ENCODE measurements at regions not wholly inside any gene's neighbourhood (a gene's known extent, or its start where the extent isn't known, plus 50 kb on each side); places are given as distances from the start of the nearest gene placed in this dataset.

- Histone ChIP-seq H2AFZ (ENCODE audit: low read length) (no peak overlapping the region), H3F3A (ENCODE audit: low read depth) (no peaks in the 10 kb centered on the region), H3K4me2 (ENCODE audit: low read depth, low read length, poor library complexity, severe bottlenecking) (no peak overlapping the region), H3K4me1 (ENCODE audit: insufficient read depth, low read length, poor library complexity, severe bottlenecking) (no peaks in the 10 kb centered on the region), H3K9me3 (ENCODE audit: insufficient read depth, low read depth, low read length) (no peaks in the 10 kb centered on the region), H4K20me1 (ENCODE audit: insufficient read depth, low read length, poor library complexity, severe bottlenecking) (no peaks in the 10 kb centered on the region), H3K27me3 (ENCODE audit: insufficient read depth, low read length, poor library complexity, severe bottlenecking) (no peaks in the 10 kb centered on the region), H3K9me2 (replicated peaks; ENCODE audit: low read depth, low read length) (no peaks in the 10 kb centered on the region), H3K4me3 (ENCODE audit: low read length, poor library complexity, severe bottlenecking) (no peak overlapping the region), H3K9ac (ENCODE audit: low read depth, low read length, poor library complexity, severe bottlenecking) (no peak overlapping the region), H3K36me3 (ENCODE audit: insufficient read depth, low read length) (no peaks in the 10 kb centered on the region), H3K79me2 (ENCODE audit: insufficient read depth, low read length) (no peaks in the 10 kb centered on the region)
- TF ChIP-seq, protein P1, sequence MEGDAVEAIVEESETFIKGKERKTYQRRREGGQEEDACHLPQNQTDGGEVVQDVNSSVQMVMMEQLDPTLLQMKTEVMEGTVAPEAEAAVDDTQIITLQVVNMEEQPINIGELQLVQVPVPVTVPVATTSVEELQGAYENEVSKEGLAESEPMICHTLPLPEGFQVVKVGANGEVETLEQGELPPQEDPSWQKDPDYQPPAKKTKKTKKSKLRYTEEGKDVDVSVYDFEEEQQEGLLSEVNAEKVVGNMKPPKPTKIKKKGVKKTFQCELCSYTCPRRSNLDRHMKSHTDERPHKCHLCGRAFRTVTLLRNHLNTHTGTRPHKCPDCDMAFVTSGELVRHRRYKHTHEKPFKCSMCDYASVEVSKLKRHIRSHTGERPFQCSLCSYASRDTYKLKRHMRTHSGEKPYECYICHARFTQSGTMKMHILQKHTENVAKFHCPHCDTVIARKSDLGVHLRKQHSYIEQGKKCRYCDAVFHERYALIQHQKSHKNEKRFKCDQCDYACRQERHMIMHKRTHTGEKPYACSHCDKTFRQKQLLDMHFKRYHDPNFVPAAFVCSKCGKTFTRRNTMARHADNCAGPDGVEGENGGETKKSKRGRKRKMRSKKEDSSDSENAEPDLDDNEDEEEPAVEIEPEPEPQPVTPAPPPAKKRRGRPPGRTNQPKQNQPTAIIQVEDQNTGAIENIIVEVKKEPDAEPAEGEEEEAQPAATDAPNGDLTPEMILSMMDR (conservative IDR thresholded peaks at IDR 0.05; ENCODE audit: low read length), result no peak
- no peak for TF ChIP-seq EZH2phosphoT487 (IDR thresholded peaks at IDR 0.05; ENCODE audit: borderline replicate concordance)
These were observed 145.1 kb upstream of the CTTNBP2NL start for GRCh38 chr1:112250892-112251291.

- H3K27me3 ChIP-seq (ENCODE audit: insufficient read depth, low read length, poor library complexity, severe bottlenecking), result no peaks in the 10 kb centered on the region
- H4K20me1 ChIP-seq (ENCODE audit: insufficient read depth, low read length, poor library complexity, severe bottlenecking), result no peaks in the 10 kb centered on the region
- no peaks in the 10 kb centered on the region for H3K79me2 ChIP-seq (ENCODE audit: insufficient read depth, low read length)
- TF ChIP-seq EZH2phosphoT487 (IDR thresholded peaks at IDR 0.05; ENCODE audit: borderline replicate concordance), result no peak
- TF ChIP-seq, protein P1 (conservative IDR thresholded peaks at IDR 0.05; ENCODE audit: low read length), result no peak
- H3K9ac ChIP-seq (ENCODE audit: low read depth, low read length, poor library complexity, severe bottlenecking), result no peak overlapping the region
- no peaks in the 10 kb centered on the region for H3K9me3 ChIP-seq (ENCODE audit: insufficient read depth, low read depth, low read length)
- no peak overlapping the region for H3K4me2 ChIP-seq (ENCODE audit: low read depth, low read length, poor library complexity, severe bottlenecking)
- no peaks in the 10 kb centered on the region for H3K9me2 ChIP-seq (replicated peaks; ENCODE audit: low read depth, low read length)
- H3F3A ChIP-seq (ENCODE audit: low read depth), result no peaks in the 10 kb centered on the region
- no peak overlapping the region for H2AFZ ChIP-seq (ENCODE audit: low read length)
- no peaks in the 10 kb centered on the region for H3K36me3 ChIP-seq (ENCODE audit: insufficient read depth, low read length)
- H3K4me3 ChIP-seq (ENCODE audit: low read length, poor library complexity, severe bottlenecking), result no peak overlapping the region
- H3K4me1 ChIP-seq (ENCODE audit: insufficient read depth, low read length, poor library complexity, severe bottlenecking), result no peaks in the 10 kb centered on the region
These were observed 144.1 kb upstream of the CTTNBP2NL start for GRCh38 chr1:112251766-112252506.

DNA sequence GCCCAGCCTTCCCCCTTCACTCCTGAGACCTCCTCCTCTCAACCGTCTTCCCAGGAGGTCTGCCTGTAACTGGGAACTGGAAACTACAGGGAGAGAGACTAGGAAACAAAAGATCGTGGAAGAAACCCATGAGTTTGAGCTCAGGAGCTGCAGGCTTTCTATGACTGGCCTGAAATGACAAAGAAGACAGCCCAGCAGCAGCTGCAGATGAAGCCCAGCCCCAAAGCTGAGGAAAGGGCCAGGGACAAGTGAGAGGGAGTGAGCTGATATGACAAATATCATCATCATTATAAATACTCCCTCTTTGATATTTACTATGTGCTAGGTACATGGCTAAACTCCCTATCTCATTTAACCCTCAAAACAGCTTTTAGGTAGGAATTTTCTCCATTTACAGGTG is 142.6 kb upstream of the CTTNBP2NL start:
- Histone ChIP-seq H3K9me2 (replicated peaks; ENCODE audit: low read depth, low read length) (no peaks in the 10 kb centered on the region), H3K36me3 (ENCODE audit: insufficient read depth, low read length) (no peaks in the 10 kb centered on the region), H3K79me2 (ENCODE audit: insufficient read depth, low read length) (no peaks in the 10 kb centered on the region)

More for the DNA sequence above, 142.6 kb upstream of the CTTNBP2NL start:
- Histone ChIP-seq H3K27me3 (ENCODE audit: insufficient read depth, low read length, poor library complexity, severe bottlenecking) (no peaks in the 10 kb centered on the region), H3K4me2 (ENCODE audit: low read depth, low read length, poor library complexity, severe bottlenecking) (no peak overlapping the region), H3F3A (ENCODE audit: low read depth) (no peaks in the 10 kb centered on the region), H2AFZ (ENCODE audit: low read length) (no peak overlapping the region), H3K9me3 (ENCODE audit: insufficient read depth, low read depth, low read length) (no peaks in the 10 kb centered on the region), H3K9ac (ENCODE audit: low read depth, low read length, poor library complexity, severe bottlenecking) (no peak overlapping the region), H3K4me1 (ENCODE audit: insufficient read depth, low read length, poor library complexity, severe bottlenecking) (no peaks in the 10 kb centered on the region), H3K4me3 (ENCODE audit: low read length, poor library complexity, severe bottlenecking) (no peak overlapping the region), H4K20me1 (ENCODE audit: insufficient read depth, low read length, poor library complexity, severe bottlenecking) (no peaks in the 10 kb centered on the region)
- TF ChIP-seq EZH2phosphoT487 (IDR thresholded peaks at IDR 0.05; ENCODE audit: borderline replicate concordance), result no peak
- TF ChIP-seq, protein P1 (conservative IDR thresholded peaks at IDR 0.05; ENCODE audit: low read length), result no peak
